Neural crest cell (in vitro differentiated cells): ENCODE measurements at regions not wholly inside any gene's neighbourhood (a gene's known extent, or its start where the extent isn't known, plus 50 kb on each side); places are given as distances from the start of the nearest gene placed in this dataset.

Experiments
- DNase-seq: peaks from one replicate; pipeline ENCODE4 v3.0.0; 2021; ENCODE audit warnings: low read depth, mixed read lengths, low spot score
- H3K27ac Mint-ChIP-seq: one replicate; pipeline ENCODE4 v1.8.0; 2021; ENCODE audit warnings: mild to moderate bottlenecking, mixed read lengths; ENCODE audit not compliant: unreplicated experiment
- H3K27me3 Mint-ChIP-seq: 2 replicates; pipeline ENCODE4 v1.8.0; 2021; ENCODE audit warnings: low read depth, mild to moderate bottlenecking, mixed read lengths
- H3K36me3 Mint-ChIP-seq: 2 replicates; pipeline ENCODE4 v1.8.0; 2021; ENCODE audit warnings: low read depth, mild to moderate bottlenecking, mixed read lengths
- H3K4me1 Mint-ChIP-seq: 2 replicates; pipeline ENCODE4 v1.8.0; 2021; ENCODE audit warnings: mixed read lengths
- H3K4me3 Mint-ChIP-seq: one replicate; pipeline ENCODE4 v1.8.0; 2021; ENCODE audit warnings: mild to moderate bottlenecking, mixed read lengths
- H3K9me3 Mint-ChIP-seq: 2 replicates; pipeline ENCODE4 v1.8.0; 2021; ENCODE audit warnings: mixed read lengths
- TF ChIP-seq, protein P1 (sequence below): fragments of 200-600 bp; sonication (generic); conservative IDR thresholded peaks from 2 replicates; pipeline ENCODE4 v1.5.0; 2021; ENCODE audit warnings: antibody characterized with exemption, mild to moderate bottlenecking

DNA sequence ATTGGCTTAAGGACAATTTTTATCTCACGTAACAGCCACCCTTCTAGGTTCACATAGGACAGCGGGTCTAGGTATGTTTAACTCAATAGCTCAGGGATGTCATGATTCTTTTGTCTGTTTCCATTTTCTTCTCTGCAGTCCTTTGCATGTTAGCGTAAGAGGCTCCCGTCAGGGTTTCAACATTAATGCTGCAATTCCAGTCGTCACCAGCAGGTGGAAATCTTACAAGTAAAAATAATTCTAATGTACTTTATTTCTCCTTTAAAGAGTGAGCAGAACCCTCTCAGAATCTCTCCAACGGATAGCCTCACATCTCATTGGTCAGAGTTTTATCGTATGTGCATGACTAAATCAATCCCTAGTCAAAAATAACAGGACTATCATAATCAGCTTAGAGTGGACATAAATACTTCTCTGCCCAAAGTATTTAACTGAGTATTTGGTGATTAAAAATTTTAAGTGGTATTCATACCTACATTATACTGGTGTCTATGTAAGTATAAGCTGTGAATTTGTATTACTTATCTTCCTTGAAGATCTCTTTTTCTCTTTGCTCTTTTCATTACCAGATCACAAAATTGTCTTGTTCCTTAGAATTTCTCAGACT is 487.2 kb upstream of the GCFC2 start:
- TF ChIP-seq, protein P1, sequence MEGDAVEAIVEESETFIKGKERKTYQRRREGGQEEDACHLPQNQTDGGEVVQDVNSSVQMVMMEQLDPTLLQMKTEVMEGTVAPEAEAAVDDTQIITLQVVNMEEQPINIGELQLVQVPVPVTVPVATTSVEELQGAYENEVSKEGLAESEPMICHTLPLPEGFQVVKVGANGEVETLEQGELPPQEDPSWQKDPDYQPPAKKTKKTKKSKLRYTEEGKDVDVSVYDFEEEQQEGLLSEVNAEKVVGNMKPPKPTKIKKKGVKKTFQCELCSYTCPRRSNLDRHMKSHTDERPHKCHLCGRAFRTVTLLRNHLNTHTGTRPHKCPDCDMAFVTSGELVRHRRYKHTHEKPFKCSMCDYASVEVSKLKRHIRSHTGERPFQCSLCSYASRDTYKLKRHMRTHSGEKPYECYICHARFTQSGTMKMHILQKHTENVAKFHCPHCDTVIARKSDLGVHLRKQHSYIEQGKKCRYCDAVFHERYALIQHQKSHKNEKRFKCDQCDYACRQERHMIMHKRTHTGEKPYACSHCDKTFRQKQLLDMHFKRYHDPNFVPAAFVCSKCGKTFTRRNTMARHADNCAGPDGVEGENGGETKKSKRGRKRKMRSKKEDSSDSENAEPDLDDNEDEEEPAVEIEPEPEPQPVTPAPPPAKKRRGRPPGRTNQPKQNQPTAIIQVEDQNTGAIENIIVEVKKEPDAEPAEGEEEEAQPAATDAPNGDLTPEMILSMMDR, result peak; percentile 84
- peak; percentile 73 for DNase-seq
- Mint-ChIP-seq H3K27me3 (no peaks in the 10 kb centered on the region), H3K36me3 (no peaks in the 10 kb centered on the region), H3K4me1 (peaks cover 3% of the 10 kb centered on the region), H3K27ac (no peak overlapping the region), H3K9me3 (peaks cover 3% of the 10 kb centered on the region), H3K4me3 (no peak overlapping the region)

- TF ChIP-seq, protein P1, result no peak
- Mint-ChIP-seq H3K27me3 (no peaks in the 10 kb centered on the region), H3K27ac (no peak overlapping the region), H3K4me3 (no peak overlapping the region), H3K36me3 (no peaks in the 10 kb centered on the region), H3K9me3 (no peaks in the 10 kb centered on the region), H3K4me1 (peaks cover 3% of the 10 kb centered on the region)
- no peak for DNase-seq
These were observed 486.7 kb upstream of the GCFC2 start for GRCh38 chr2:76197428-76197827.

GRCh38 chr2:76194031-76194775 is 483.5 kb upstream of the GCFC2 start:
- peak overlapping the region; percentile 85 for H3K27ac Mint-ChIP-seq
- H3K4me3 Mint-ChIP-seq, result no peak overlapping the region
- no peaks in the 10 kb centered on the region for H3K27me3 Mint-ChIP-seq
- H3K4me1 Mint-ChIP-seq, result peaks cover 3% of the 10 kb centered on the region
- no peaks in the 10 kb centered on the region for H3K9me3 Mint-ChIP-seq
- no peaks in the 10 kb centered on the region for H3K36me3 Mint-ChIP-seq
- TF ChIP-seq, protein P1, result no peak
- DNase-seq, result no peak

GRCh38 chr2:76193089-76193488 is 482.4 kb upstream of the GCFC2 start:
- no peaks in the 10 kb centered on the region for H3K27me3 Mint-ChIP-seq

GRCh38 chr2:76188334-76189008 is 477.8 kb upstream of the GCFC2 start:
- Mint-ChIP-seq H3K4me1 (no peaks in the 10 kb centered on the region), H3K27me3 (no peaks in the 10 kb centered on the region), H3K27ac (no peak overlapping the region), H3K36me3 (no peaks in the 10 kb centered on the region), H3K9me3 (no peaks in the 10 kb centered on the region), H3K4me3 (no peak overlapping the region)
- DNase-seq, result no peak
- TF ChIP-seq, protein P1, result no peak

More at GRCh38 chr2:76193089-76193488, 482.4 kb upstream of the GCFC2 start:
- Mint-ChIP-seq H3K4me1 (peaks cover 3% of the 10 kb centered on the region), H3K36me3 (no peaks in the 10 kb centered on the region), H3K27ac (no peak overlapping the region), H3K4me3 (no peak overlapping the region), H3K9me3 (no peaks in the 10 kb centered on the region)
- TF ChIP-seq, protein P1, result no peak
- DNase-seq, result no peak
